ENCODE measurements at regions not wholly inside any gene's neighbourhood (a gene's known extent, or its start where the extent isn't known, plus 50 kb on each side); places are given as distances from the start of the nearest gene placed in this dataset.

DNA sequence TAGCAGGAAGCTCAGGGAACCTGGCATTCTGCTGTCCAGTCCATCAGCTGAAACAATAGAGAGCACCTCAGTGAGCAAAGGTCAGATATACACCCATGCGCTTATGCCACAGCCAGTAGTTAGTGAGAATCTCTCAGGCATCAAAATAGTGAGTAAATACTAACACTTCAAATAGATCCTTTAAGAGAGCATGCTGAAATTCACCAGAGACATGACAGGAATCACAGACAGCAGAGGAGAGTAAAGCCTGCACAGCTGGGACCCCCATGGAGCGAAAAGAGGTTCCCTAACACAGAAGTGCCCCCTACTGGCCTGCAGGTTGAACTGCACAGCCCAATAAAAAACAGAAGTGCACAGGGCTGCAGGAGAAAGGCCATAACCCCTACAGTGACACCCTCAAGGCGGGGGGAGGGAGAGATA is 57.6 kb upstream of the ANTXRL start:
- no peaks in the 10 kb centered on the region for H3K27me3 ChIP-seq (ENCODE audit: insufficient read depth, low read length, poor library complexity, severe bottlenecking)
- no peak overlapping the region for H2AFZ ChIP-seq (ENCODE audit: low read length)
- no peak overlapping the region for H3K4me3 ChIP-seq (ENCODE audit: low read length, poor library complexity, severe bottlenecking)
- H3K9me3 ChIP-seq (ENCODE audit: insufficient read depth, low read depth, low read length) = 0 out of 2 replicates have a peak, but pooled peaks cover 5% of the 10 kb centered on the region
- peak overlapping the region; percentile 26 for H3K4me2 ChIP-seq (ENCODE audit: low read depth, low read length, poor library complexity, severe bottlenecking)
- H3K79me2 ChIP-seq (ENCODE audit: insufficient read depth, low read length) = no peaks in the 10 kb centered on the region
- H4K20me1 ChIP-seq (ENCODE audit: insufficient read depth, low read length, poor library complexity, severe bottlenecking) = no peaks in the 10 kb centered on the region
- no peaks in the 10 kb centered on the region for H3K9me2 ChIP-seq (replicated peaks; ENCODE audit: low read depth, low read length)
- H3K9ac ChIP-seq (ENCODE audit: low read depth, low read length, poor library complexity, severe bottlenecking) = no peak overlapping the region
- no peaks in the 10 kb centered on the region for H3F3A ChIP-seq (ENCODE audit: low read depth)
- TF ChIP-seq EZH2phosphoT487 (IDR thresholded peaks at IDR 0.05; ENCODE audit: borderline replicate concordance) = no peak
- TF ChIP-seq, protein P1, sequence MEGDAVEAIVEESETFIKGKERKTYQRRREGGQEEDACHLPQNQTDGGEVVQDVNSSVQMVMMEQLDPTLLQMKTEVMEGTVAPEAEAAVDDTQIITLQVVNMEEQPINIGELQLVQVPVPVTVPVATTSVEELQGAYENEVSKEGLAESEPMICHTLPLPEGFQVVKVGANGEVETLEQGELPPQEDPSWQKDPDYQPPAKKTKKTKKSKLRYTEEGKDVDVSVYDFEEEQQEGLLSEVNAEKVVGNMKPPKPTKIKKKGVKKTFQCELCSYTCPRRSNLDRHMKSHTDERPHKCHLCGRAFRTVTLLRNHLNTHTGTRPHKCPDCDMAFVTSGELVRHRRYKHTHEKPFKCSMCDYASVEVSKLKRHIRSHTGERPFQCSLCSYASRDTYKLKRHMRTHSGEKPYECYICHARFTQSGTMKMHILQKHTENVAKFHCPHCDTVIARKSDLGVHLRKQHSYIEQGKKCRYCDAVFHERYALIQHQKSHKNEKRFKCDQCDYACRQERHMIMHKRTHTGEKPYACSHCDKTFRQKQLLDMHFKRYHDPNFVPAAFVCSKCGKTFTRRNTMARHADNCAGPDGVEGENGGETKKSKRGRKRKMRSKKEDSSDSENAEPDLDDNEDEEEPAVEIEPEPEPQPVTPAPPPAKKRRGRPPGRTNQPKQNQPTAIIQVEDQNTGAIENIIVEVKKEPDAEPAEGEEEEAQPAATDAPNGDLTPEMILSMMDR (conservative IDR thresholded peaks at IDR 0.05; ENCODE audit: low read length) = peak; percentile 91
- H3K36me3 ChIP-seq (ENCODE audit: insufficient read depth, low read length) = 0 out of 2 replicates have a peak, but pooled peaks cover 4% of the 10 kb centered on the region
- peaks cover 5% of the 10 kb centered on the region for H3K4me1 ChIP-seq (ENCODE audit: insufficient read depth, low read length, poor library complexity, severe bottlenecking)

DNA sequence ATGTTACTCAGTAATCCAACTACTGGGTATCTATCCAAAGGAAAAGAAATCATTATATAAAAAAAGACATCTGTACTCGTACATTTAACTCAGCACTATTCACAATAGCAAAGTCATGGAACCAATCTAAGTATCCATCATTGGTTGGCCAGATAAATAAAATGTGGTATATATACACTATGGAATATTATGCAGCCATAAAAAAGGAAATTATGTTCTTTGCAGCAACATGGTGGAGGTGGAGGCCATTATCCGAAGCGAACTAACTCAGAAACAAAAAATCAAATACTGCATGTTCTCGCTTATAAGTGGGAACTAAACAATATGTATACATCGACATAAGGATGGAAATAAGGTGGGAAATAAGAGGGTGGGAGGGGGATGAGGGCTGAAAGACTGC is 56.2 kb upstream of the ANTXRL start:
- Histone ChIP-seq H3K27me3 (ENCODE audit: insufficient read depth, low read length, poor library complexity, severe bottlenecking) (no peaks in the 10 kb centered on the region), H3K4me3 (ENCODE audit: low read length, poor library complexity, severe bottlenecking) (no peak overlapping the region), H3F3A (ENCODE audit: low read depth) (no peaks in the 10 kb centered on the region), H3K79me2 (ENCODE audit: insufficient read depth, low read length) (no peaks in the 10 kb centered on the region), H3K4me2 (ENCODE audit: low read depth, low read length, poor library complexity, severe bottlenecking) (no peak overlapping the region), H3K9me3 (ENCODE audit: insufficient read depth, low read depth, low read length) (0 out of 2 replicates have a peak, but pooled peaks cover 5% of the 10 kb centered on the region), H3K36me3 (ENCODE audit: insufficient read depth, low read length) (0 out of 2 replicates have a peak, but pooled peaks cover 4% of the 10 kb centered on the region), H2AFZ (ENCODE audit: low read length) (no peak overlapping the region), H3K9ac (ENCODE audit: low read depth, low read length, poor library complexity, severe bottlenecking) (no peak overlapping the region), H4K20me1 (ENCODE audit: insufficient read depth, low read length, poor library complexity, severe bottlenecking) (no peaks in the 10 kb centered on the region), H3K4me1 (ENCODE audit: insufficient read depth, low read length, poor library complexity, severe bottlenecking) (peaks cover 5% of the 10 kb centered on the region), H3K9me2 (replicated peaks; ENCODE audit: low read depth, low read length) (no peaks in the 10 kb centered on the region)
- TF ChIP-seq EZH2phosphoT487 (IDR thresholded peaks at IDR 0.05; ENCODE audit: borderline replicate concordance) = no peak
- TF ChIP-seq, protein P1 (conservative IDR thresholded peaks at IDR 0.05; ENCODE audit: low read length) = no peak

DNA sequence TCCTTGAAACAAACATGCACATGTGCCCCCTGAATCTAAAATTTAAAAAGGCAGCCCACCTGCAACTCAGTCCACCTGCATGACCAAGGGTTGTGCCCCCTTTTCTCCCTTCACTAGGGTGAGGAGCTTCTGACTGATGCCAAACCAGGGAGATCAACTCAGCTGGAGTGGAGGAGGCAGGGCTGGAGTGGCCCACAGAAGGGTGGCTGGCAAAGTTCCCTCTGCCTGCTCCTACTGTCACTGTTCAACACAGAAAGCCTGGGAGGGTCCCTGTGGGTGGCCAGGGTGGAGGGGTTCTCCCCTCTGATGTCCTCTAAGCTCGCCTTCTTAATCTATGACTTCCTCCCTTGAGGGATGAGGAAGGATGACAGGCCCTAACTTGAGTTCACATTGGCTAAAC is 55.7 kb upstream of the ANTXRL start:
- Histone ChIP-seq H3F3A (ENCODE audit: low read depth) (no peaks in the 10 kb centered on the region), H3K36me3 (ENCODE audit: insufficient read depth, low read length) (0 out of 2 replicates have a peak, but pooled peaks cover 4% of the 10 kb centered on the region), H3K4me3 (ENCODE audit: low read length, poor library complexity, severe bottlenecking) (no peak overlapping the region), H3K9ac (ENCODE audit: low read depth, low read length, poor library complexity, severe bottlenecking) (no peak overlapping the region), H3K9me3 (ENCODE audit: insufficient read depth, low read depth, low read length) (0 out of 2 replicates have a peak, but pooled peaks cover 5% of the 10 kb centered on the region), H3K27me3 (ENCODE audit: insufficient read depth, low read length, poor library complexity, severe bottlenecking) (no peaks in the 10 kb centered on the region), H3K4me1 (ENCODE audit: insufficient read depth, low read length, poor library complexity, severe bottlenecking) (peaks cover 5% of the 10 kb centered on the region), H3K79me2 (ENCODE audit: insufficient read depth, low read length) (no peaks in the 10 kb centered on the region), H4K20me1 (ENCODE audit: insufficient read depth, low read length, poor library complexity, severe bottlenecking) (no peaks in the 10 kb centered on the region), H3K4me2 (ENCODE audit: low read depth, low read length, poor library complexity, severe bottlenecking) (no peak overlapping the region), H3K9me2 (replicated peaks; ENCODE audit: low read depth, low read length) (no peaks in the 10 kb centered on the region), H2AFZ (ENCODE audit: low read length) (no peak overlapping the region)
- TF ChIP-seq, protein P1 (conservative IDR thresholded peaks at IDR 0.05; ENCODE audit: low read length) = no peak
- TF ChIP-seq EZH2phosphoT487 (IDR thresholded peaks at IDR 0.05; ENCODE audit: borderline replicate concordance) = no peak
